HCT116 (cell line): ENCODE measurements at regions not wholly inside any gene's neighbourhood (a gene's known extent, or its start where the extent isn't known, plus 50 kb on each side); places are given as distances from the start of the nearest gene placed in this dataset.

ENCODE experiments used
- CTCF ChIP-seq, 3 experiments: fragments of 200-600 bp in 1 of 3; sonication (generic) in 1 of 3; IDR thresholded peaks in 2 of 3; conservative IDR thresholded peaks in 1 of 3; 2 replicates each; pipeline ENCODE4 v1.5.1; 2012 to 2017; ENCODE audit warnings: low read depth in 2 of 3, low read length in 2 of 3, antibody characterized with exemption in 1 of 3, borderline replicate concordance in 1 of 3, control low read depth in 1 of 3, mild to moderate bottlenecking in 1 of 3, mixed read lengths in 1 of 3, mixed run types in 1 of 3, moderate library complexity in 1 of 3; ENCODE audit not compliant: insufficient read depth in 1 of 3
- EZH2 ChIP-seq: fragments of 200-600 bp; sonication (generic); IDR thresholded peaks from 2 replicates; pipeline ENCODE4 v1.6.1; 2017; ENCODE audit warnings: antibody characterized with exemption, mixed run types
- EZH2phosphoT487 ChIP-seq: fragments of 200-600 bp; IDR thresholded peaks from 2 replicates; pipeline ENCODE4 v1.6.1; 2018; ENCODE audit warnings: antibody characterized with exemption, borderline replicate concordance
- MAX ChIP-seq: IDR thresholded peaks from 2 replicates; pipeline ENCODE4 v1.6.1; 2012
- POLR2A ChIP-seq: IDR thresholded peaks from 2 replicates; pipeline ENCODE4 v1.7.0; 2011; ENCODE audit warnings: borderline replicate concordance; ENCODE audit not compliant: insufficient read depth, insufficient read length; ENCODE audit errors: extremely low read depth
- POLR2AphosphoS5 ChIP-seq: IDR thresholded peaks from 2 replicates; pipeline ENCODE4 v1.6.1; 2011; ENCODE audit warnings: mild to moderate bottlenecking, low read depth, low read length, moderate library complexity
- RAD21 ChIP-seq: IDR thresholded peaks from 2 replicates; pipeline ENCODE4 v1.6.1; 2012; ENCODE audit warnings: low read depth, mild to moderate bottlenecking
- YY1 ChIP-seq: IDR thresholded peaks from 2 replicates; pipeline ENCODE4 v1.6.1; 2011; ENCODE audit warnings: low read length, low read depth, moderate library complexity, mild to moderate bottlenecking; ENCODE audit not compliant: insufficient replicate concordance; ENCODE audit errors: extremely low read depth
- ZNF274 ChIP-seq: fragments of 200-500 bp; sonication (Bioruptor generic); IDR thresholded peaks from 2 replicates; pipeline ENCODE4 v1.6.1; 2014; ENCODE audit warnings: mild to moderate bottlenecking, low read depth, low read length, inconsistent platforms
- TF ChIP-seq, protein P1 (sequence below): IDR thresholded peaks from 2 replicates; pipeline ENCODE4 v1.6.1; 2012

GRCh38 chr4:111997785-111998184 lies 147.5 kb upstream of the FAM241A start:
- TF ChIP-seq EZH2phosphoT487 = no peak
- no peak for TF ChIP-seq POLR2AphosphoS5
- TF ChIP-seq YY1 = no peak
- TF ChIP-seq CTCF (IDR thresholded peaks at IDR 0.05 in 2 of 3, conservative IDR thresholded peaks at IDR 0.05 in 1 of 3; ENCODE audit: borderline replicate concordance in 1 of 3, insufficient read depth in 1 of 3, low read depth in 2 of 3, low read length in 2 of 3) = no peak
- no peak for TF ChIP-seq RAD21
- TF ChIP-seq EZH2 = no peak
- no peak for TF ChIP-seq POLR2A
- no peak for TF ChIP-seq MAX
- TF ChIP-seq, protein P1, sequence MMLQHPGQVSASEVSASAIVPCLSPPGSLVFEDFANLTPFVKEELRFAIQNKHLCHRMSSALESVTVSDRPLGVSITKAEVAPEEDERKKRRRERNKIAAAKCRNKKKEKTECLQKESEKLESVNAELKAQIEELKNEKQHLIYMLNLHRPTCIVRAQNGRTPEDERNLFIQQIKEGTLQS = no peak
- TF ChIP-seq ZNF274 = no peak
